ENCODE measurements at regions not wholly inside any gene's neighbourhood (a gene's known extent, or its start where the extent isn't known, plus 50 kb on each side); places are given as distances from the start of the nearest gene placed in this dataset.

DNA sequence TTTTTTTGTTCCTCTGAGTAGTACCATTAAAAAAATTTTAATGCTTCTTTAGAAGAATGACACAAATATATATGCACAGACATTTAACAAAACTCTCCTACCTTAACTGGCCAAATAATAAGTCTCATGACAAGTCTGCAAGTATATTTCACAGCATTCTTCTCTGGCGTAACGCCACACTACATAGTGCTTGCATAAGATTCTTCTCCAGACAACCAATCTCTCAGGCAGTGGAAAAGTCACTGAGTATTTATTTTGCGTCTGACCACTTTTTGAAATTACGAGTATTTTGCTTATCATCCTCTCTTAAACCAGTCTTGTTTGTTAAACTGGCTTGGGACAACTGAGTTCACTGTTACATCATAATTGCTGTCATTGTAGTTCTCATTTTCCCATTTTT lies 749.2 kb downstream of the ADCYAP1 start:
- no peaks in the 10 kb centered on the region for H3K36me3 ChIP-seq

DNA sequence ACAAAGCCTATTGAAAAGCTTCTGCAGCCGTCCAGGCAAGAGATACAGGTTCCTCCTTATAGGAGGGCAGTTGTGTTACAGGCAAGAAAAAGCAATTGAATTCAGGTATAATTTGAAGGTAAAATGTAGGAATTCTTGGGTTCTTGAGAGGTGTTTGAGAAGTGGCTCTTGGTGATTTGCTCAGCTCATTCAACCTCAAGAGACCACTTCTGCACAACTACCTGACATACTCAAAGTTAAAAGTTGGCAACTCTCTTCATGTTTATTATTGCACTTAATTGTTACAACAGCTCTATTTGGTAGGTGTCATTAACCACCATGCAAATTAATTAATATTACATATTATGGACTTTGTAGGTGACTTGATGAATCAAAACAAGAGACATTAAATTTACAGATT lies 753.2 kb downstream of the ADCYAP1 start:
- Histone ChIP-seq H3K4me1 (ENCODE audit: control insufficient read depth in 1 of 2, insufficient read depth in 1 of 2, low read depth in 1 of 2, low read length in 1 of 2) (peaks cover 17 to 22% of the 10 kb centered on the region in 2 experiments), H3K27ac (no peak overlapping the region), H3K4me3 (ENCODE audit: low read depth in 1 of 2, low read length in 1 of 2) (no peak overlapping the region), H3K36me3 (no peaks in the 10 kb centered on the region), H3K27me3 (no peaks in the 10 kb centered on the region), H3K9me3 (no peaks in the 10 kb centered on the region)
- TF ChIP-seq, protein P1, sequence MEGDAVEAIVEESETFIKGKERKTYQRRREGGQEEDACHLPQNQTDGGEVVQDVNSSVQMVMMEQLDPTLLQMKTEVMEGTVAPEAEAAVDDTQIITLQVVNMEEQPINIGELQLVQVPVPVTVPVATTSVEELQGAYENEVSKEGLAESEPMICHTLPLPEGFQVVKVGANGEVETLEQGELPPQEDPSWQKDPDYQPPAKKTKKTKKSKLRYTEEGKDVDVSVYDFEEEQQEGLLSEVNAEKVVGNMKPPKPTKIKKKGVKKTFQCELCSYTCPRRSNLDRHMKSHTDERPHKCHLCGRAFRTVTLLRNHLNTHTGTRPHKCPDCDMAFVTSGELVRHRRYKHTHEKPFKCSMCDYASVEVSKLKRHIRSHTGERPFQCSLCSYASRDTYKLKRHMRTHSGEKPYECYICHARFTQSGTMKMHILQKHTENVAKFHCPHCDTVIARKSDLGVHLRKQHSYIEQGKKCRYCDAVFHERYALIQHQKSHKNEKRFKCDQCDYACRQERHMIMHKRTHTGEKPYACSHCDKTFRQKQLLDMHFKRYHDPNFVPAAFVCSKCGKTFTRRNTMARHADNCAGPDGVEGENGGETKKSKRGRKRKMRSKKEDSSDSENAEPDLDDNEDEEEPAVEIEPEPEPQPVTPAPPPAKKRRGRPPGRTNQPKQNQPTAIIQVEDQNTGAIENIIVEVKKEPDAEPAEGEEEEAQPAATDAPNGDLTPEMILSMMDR (IDR thresholded peaks at IDR 0.05) = no peak

More for the DNA sequence above, 749.2 kb downstream of the ADCYAP1 start:
- Histone ChIP-seq H3K4me1 (ENCODE audit: control insufficient read depth in 1 of 2, insufficient read depth in 1 of 2, low read depth in 1 of 2, low read length in 1 of 2) (peaks cover 18 to 21% of the 10 kb centered on the region in 2 experiments), H3K27me3 (no peaks in the 10 kb centered on the region), H3K27ac (no peak overlapping the region), H3K9me3 (no peaks in the 10 kb centered on the region), H3K4me3 (ENCODE audit: low read depth in 1 of 2, low read length in 1 of 2) (no peak overlapping the region)
- TF ChIP-seq, protein P1 (IDR thresholded peaks at IDR 0.05) = no peak

DNA sequence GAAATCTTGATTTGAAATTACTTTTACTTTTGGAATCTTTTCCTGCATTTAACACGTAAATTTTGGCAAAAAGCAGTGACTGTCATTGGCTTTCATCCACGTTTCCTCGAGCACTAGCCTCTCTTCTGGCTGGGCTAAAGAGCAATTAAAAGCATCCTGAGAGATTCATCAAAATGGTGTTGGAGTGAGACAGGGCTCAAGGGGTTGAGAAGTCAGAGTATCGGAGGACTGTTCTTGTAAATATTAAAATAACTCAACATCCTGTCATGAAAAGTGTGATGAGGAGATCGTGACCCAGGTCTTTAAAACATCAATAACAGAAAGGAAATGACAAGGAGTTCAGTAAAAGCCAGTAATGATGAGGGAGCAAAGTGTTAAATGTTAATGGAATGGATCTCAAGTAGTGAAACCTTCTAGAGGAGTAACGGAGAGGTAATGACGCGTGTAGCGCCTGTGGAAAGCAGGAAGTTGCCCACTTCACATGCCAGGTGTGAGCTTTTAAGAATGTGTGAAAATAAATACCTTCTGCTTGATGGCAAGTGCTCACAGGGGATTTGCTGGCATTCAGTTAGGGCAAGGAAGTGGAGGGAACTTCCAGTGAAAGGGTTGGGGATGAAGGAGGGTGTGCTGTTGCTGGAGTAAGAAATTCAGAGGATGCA lies 754.4 kb downstream of the ADCYAP1 start:
- TF ChIP-seq, protein P1 (IDR thresholded peaks at IDR 0.05) = no peak
- H3K36me3 ChIP-seq = no peaks in the 10 kb centered on the region
- peaks cover 8 to 11% of the 10 kb centered on the region in 2 experiments for H3K4me1 ChIP-seq (ENCODE audit: control insufficient read depth in 1 of 2, insufficient read depth in 1 of 2, low read depth in 1 of 2, low read length in 1 of 2)
- H3K4me3 ChIP-seq (ENCODE audit: low read depth in 1 of 2, low read length in 1 of 2) = no peak overlapping the region
- H3K27ac ChIP-seq = no peak overlapping the region
- H3K27me3 ChIP-seq = no peaks in the 10 kb centered on the region
- no peaks in the 10 kb centered on the region for H3K9me3 ChIP-seq

DNA sequence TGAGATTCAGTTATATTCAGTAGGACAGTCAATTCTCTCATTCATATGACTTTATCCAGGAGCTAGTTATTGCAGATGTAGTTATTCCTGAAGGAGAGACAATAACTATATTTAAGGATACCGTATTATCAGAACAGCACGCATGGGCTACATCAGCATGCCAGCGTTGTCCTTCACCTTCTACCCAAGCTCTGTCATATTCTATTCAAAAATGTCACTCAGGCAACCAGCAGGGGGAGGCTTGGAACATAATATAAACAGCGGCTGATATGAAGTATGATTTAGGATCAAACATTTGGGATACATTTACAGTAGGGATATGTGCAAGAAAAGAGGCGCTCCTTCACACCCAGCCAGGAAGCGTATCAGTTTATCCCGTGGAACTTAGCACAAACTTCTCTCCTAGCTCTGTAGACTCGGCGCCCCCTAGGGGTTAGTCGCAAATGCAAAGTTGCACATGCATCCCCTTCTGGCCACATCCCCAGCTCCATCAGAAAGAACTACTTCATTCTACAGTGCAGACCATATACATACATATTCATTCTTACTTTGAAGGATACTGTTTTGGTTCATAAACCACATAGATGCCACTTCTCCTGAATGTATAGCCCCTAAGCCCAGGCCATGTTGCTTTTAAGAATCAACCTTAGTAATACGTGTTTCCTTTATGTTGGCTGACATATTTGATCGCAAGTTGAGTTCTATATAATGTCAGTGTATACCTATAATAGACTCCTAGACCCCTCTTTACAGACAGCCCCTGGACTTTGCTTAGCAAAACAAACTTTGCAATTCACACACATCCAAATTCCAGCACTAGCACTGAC lies 759.4 kb downstream of the ADCYAP1 start:
- Histone ChIP-seq H3K27ac (no peak overlapping the region), H3K36me3 (no peaks in the 10 kb centered on the region), H3K4me1 (ENCODE audit: control insufficient read depth in 1 of 2, insufficient read depth in 1 of 2, low read depth in 1 of 2, low read length in 1 of 2) (peaks cover 6% of the 10 kb centered on the region in 2 experiments)

DNA sequence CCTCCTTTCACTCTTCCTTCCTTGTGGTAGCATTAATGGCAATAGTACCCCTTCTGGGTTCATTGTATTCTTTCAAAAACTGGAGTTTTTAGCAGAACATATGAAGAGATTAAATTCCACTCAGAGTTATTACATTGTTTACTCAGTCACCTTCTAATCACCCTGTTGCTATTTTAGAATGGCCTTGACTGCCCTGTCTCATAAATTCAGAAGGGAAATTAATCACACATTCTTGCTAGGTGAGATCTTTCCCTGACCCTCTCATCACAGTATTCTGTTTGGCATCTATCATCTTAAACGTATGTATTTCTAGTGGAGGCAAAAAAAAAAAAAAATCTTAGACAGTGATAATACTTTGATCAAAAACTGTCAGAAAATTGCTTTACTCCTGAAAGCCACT lies 760.4 kb downstream of the ADCYAP1 start:
- Histone ChIP-seq H3K9me3 (no peaks in the 10 kb centered on the region), H3K36me3 (no peaks in the 10 kb centered on the region), H3K27me3 (peaks cover 17% of the 10 kb centered on the region), H3K27ac (no peak overlapping the region), H3K4me3 (ENCODE audit: low read depth in 1 of 2, low read length in 1 of 2) (no peak overlapping the region), H3K4me1 (ENCODE audit: control insufficient read depth in 1 of 2, insufficient read depth in 1 of 2, low read depth in 1 of 2, low read length in 1 of 2) (no peaks in the 10 kb centered on the region)
- TF ChIP-seq, protein P1 (IDR thresholded peaks at IDR 0.05) = no peak

More for the DNA sequence above, 759.4 kb downstream of the ADCYAP1 start:
- TF ChIP-seq, protein P1 (IDR thresholded peaks at IDR 0.05) = no peak
- H3K9me3 ChIP-seq = no peaks in the 10 kb centered on the region
- H3K27me3 ChIP-seq = peaks cover 16% of the 10 kb centered on the region
- H3K4me3 ChIP-seq (ENCODE audit: low read depth in 1 of 2, low read length in 1 of 2) = no peak overlapping the region
